Endothelial cell of umbilical vein (primary cell): ENCODE measurements at regions not wholly inside any gene's neighbourhood (a gene's known extent, or its start where the extent isn't known, plus 50 kb on each side); places are given as distances from the start of the nearest gene placed in this dataset.
"Not testable (repeated sequence)": the region's sequence is repeated elsewhere in the genome, so short reads cannot be mapped to it uniquely, and the experiment has no call there.

ENCODE experiments used
- EZH2 ChIP-seq: IDR thresholded peaks from 2 replicates; pipeline ENCODE4 v1.6.1; 2012; ENCODE audit warnings: borderline replicate concordance, low read depth, mild to moderate bottlenecking, moderate library complexity, low read length, inconsistent platforms; ENCODE audit not compliant: severe bottlenecking
- FOS ChIP-seq: IDR thresholded peaks from 2 replicates; pipeline ENCODE4 v1.6.1; 2011; ENCODE audit warnings: mild to moderate bottlenecking, low read length, moderate library complexity, borderline replicate concordance; ENCODE audit not compliant: insufficient read depth
- GATA2 ChIP-seq: IDR thresholded peaks from 2 replicates; pipeline ENCODE4 v1.7.0; 2011; ENCODE audit warnings: low read depth, mild to moderate bottlenecking, moderate library complexity, mixed read lengths, low read length; ENCODE audit not compliant: insufficient read length, insufficient read depth
- JUN ChIP-seq: IDR thresholded peaks from 2 replicates; pipeline ENCODE4 v1.6.1; 2011; ENCODE audit warnings: borderline replicate concordance, low read depth; ENCODE audit not compliant: insufficient read length, insufficient read depth
- MYC ChIP-seq: IDR thresholded peaks from one replicate; pipeline ENCODE4 v1.6.1; 2011; ENCODE audit warnings: mild to moderate bottlenecking, low read depth, low read length
- POLR2A ChIP-seq: IDR thresholded peaks from 2 replicates; pipeline ENCODE4 v1.6.1; 2012; ENCODE audit warnings: low read depth, mild to moderate bottlenecking, control low read depth, low read length
- POLR2AphosphoS5 ChIP-seq: IDR thresholded peaks from 2 replicates; pipeline ENCODE4 v1.6.1; 2012; ENCODE audit warnings: low read depth, mild to moderate bottlenecking, control low read depth, low read length, moderate library complexity; ENCODE audit not compliant: insufficient read depth
- TF ChIP-seq, protein P1 (sequence below), 2 donors: IDR thresholded peaks; 1 replicate in 1 of 2; 2 replicates in 1 of 2; pipeline ENCODE4 v1.5.1; 2011; ENCODE audit warnings: low read length in 2 of 2, mild to moderate bottlenecking in 2 of 2, moderate library complexity in 2 of 2, control low read depth in 1 of 2, inconsistent platforms in 1 of 2, low read depth in 1 of 2; ENCODE audit not compliant: insufficient read depth in 1 of 2; ENCODE audit errors: extremely low read depth in 1 of 2
- TF ChIP-seq, protein P2 (sequence below): IDR thresholded peaks from 2 replicates; pipeline ENCODE4 v1.6.1; 2011; ENCODE audit not compliant: insufficient read depth, insufficient read length

GRCh38 chr6:141969768-141970415 is 162.8 kb upstream of the GJE1 start:
- TF ChIP-seq, protein P1, sequence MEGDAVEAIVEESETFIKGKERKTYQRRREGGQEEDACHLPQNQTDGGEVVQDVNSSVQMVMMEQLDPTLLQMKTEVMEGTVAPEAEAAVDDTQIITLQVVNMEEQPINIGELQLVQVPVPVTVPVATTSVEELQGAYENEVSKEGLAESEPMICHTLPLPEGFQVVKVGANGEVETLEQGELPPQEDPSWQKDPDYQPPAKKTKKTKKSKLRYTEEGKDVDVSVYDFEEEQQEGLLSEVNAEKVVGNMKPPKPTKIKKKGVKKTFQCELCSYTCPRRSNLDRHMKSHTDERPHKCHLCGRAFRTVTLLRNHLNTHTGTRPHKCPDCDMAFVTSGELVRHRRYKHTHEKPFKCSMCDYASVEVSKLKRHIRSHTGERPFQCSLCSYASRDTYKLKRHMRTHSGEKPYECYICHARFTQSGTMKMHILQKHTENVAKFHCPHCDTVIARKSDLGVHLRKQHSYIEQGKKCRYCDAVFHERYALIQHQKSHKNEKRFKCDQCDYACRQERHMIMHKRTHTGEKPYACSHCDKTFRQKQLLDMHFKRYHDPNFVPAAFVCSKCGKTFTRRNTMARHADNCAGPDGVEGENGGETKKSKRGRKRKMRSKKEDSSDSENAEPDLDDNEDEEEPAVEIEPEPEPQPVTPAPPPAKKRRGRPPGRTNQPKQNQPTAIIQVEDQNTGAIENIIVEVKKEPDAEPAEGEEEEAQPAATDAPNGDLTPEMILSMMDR (IDR thresholded peaks at IDR 0.05; ENCODE audit: extremely low read depth in 1 of 2, insufficient read depth in 1 of 2, low read depth in 1 of 2, low read length in 2 of 2): not testable (repeated sequence)
- TF ChIP-seq EZH2, POLR2A, JUN, MYC, POLR2AphosphoS5, FOS, GATA2: not testable (repeated sequence)
- TF ChIP-seq, protein P2, sequence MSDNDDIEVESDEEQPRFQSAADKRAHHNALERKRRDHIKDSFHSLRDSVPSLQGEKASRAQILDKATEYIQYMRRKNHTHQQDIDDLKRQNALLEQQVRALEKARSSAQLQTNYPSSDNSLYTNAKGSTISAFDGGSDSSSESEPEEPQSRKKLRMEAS: not testable (repeated sequence)
